HFF-Myc (cell line): ENCODE measurements at regions not wholly inside any gene's neighbourhood (a gene's known extent, or its start where the extent isn't known, plus 50 kb on each side); places are given as distances from the start of the nearest gene placed in this dataset.

Source experiments
- DNase-seq: peaks from one replicate; pipeline ENCODE4 v3.0.0-alpha.2; 2011; ENCODE audit warnings: low read depth; ENCODE audit errors: extremely low read depth
- H3K4me3 ChIP-seq: replicated peaks from 2 replicates; pipeline ENCODE4 v1.5.1; 2011; ENCODE audit warnings: low read depth, mild to moderate bottlenecking, control low read depth, low read length
- CTCF ChIP-seq: IDR thresholded peaks from 2 replicates; pipeline ENCODE4 v1.5.1; 2012; ENCODE audit warnings: mild to moderate bottlenecking, low read depth, low read length, control low read depth; ENCODE audit errors: missing control alignments

GRCh38 chr2:200146501-200146900 is 160.0 kb upstream of the SPATS2L start:
- H3K4me3 ChIP-seq = no peak overlapping the region
- TF ChIP-seq CTCF = no peak
- DNase-seq = no peak

DNA sequence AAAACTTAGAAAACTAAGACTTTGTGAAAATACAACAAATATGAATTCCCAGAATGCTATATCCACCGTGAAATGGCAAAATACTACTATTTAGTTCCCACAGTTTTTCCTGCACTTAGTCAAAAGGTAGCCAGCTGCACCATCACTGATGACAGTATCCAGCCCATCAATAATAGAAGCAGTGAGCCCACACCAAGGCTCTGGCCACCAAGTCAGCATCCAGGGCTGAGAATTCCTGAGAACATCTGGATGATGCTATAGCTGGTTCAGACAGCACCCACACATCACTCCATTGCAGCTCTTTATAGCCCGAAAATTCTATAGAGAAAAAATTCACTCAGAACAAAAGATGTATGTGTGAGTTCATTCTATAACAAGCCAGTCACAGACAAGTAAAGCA is 159.1 kb upstream of the SPATS2L start:
- no peak for TF ChIP-seq CTCF
- no peak overlapping the region for H3K4me3 ChIP-seq
- no peak for DNase-seq

DNA sequence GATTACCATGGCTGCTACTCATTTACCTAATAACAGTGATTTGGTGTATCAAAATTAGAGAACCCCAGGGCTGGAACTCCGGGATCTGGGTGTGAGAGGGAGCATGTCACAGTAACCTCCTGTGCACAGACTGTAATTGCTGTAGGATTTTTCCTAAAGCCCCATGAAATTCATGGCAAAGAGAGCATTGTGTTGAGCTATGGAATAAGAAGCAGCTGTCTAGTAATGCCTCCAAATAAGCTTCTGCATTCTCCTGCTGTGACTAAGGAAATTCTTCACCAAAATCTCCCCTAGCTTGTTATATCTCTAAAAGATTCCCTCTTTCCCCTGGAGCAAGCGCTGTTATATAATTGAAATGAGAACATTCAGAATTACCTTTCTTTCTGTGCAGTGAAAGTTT is 158.1 kb upstream of the SPATS2L start:
- TF ChIP-seq CTCF = no peak

GRCh38 chr2:200150411-200151086 is 155.9 kb upstream of the SPATS2L start:
- H3K4me3 ChIP-seq = no peak overlapping the region
- DNase-seq = no peak

More for the DNA sequence above, 158.1 kb upstream of the SPATS2L start:
- DNase-seq = no peak
- H3K4me3 ChIP-seq = no peak overlapping the region

GRCh38 chr2:200155652-200156051 is 150.8 kb upstream of the SPATS2L start:
- TF ChIP-seq CTCF = no peak
- no peak overlapping the region for H3K4me3 ChIP-seq
- no peak for DNase-seq

More at GRCh38 chr2:200150411-200151086, 155.9 kb upstream of the SPATS2L start:
- no peak for TF ChIP-seq CTCF

DNA sequence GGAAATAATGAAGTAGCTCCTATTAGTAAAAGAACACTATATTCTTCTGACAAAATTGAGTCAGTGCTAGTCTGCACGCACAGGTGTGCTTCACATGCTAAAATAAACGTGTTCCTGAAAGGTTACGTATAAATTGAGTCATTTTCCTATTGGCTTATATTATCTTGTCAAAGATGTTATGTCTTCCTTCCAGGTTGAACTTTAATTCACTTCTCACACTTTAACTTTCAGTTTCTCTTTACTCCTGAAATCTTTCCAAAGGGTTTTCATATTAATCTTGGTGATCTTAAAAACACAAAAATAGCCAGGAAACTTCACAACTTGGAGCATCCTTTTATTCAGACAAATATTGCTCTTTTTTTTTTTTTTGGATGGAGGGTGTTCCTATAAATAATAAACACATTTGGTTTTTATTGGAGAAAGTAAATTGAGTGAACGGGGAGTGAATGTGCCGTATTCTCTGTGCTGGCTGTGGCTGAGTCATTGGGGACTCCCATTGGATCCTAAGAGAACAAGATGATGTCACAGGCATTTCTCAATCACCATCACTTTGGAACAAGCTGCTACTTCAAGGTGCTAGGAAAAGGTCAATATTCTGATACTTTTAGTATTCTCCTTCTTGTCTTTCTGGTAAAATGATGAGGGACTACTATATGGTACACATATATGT is 150.2 kb upstream of the SPATS2L start:
- no peak for DNase-seq
- H3K4me3 ChIP-seq = no peak overlapping the region
- no peak for TF ChIP-seq CTCF
